ENCODE measurements at regions not wholly inside any gene's neighbourhood (a gene's known extent, or its start where the extent isn't known, plus 50 kb on each side); places are given as distances from the start of the nearest gene placed in this dataset.
A peak's percentile ranks its signal among the peaks of the same experiment; 100 is the strongest.

DNA sequence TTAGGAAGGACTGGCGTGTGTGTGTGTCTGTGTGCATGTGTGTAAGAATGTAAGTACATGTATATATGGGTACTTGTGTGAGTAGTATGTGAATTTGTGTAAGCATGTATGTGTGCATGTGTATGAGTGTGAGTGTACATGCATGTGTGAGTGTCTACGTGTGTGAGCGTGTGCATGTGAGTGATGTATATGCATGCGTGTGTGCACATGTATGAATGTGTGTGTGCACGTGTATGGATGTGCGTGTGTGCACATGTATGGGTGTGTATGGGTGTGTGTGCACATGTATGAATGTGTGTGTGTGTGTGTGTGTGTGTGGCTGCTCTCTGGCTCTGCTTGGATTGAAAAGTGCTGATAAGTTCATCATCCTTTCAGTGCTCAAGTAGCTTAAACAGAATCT is 154.5 kb downstream of the TENT4A start:
- no peaks in the 10 kb centered on the region for H3K4me1 ChIP-seq (ENCODE audit: insufficient read depth)
- no peak overlapping the region for H3K27ac ChIP-seq
- H3K36me3 ChIP-seq (replicated peaks; ENCODE audit: insufficient read depth, low read depth): no peaks in the 10 kb centered on the region
- H4K20me1 ChIP-seq (ENCODE audit: insufficient read depth, poor library complexity, severe bottlenecking): no peaks in the 10 kb centered on the region
- H3K4me2 ChIP-seq: no peak overlapping the region
- no peak overlapping the region for H3K4me3 ChIP-seq
- H3K9me2 ChIP-seq (replicated peaks; ENCODE audit: insufficient read depth): no peaks in the 10 kb centered on the region
- H3K79me2 ChIP-seq: no peaks in the 10 kb centered on the region
- TF ChIP-seq EZH2phosphoT487 (IDR thresholded peaks at IDR 0.05; ENCODE audit: low read depth, severe bottlenecking, unreplicated experiment): no peak
- TF ChIP-seq EZH2 (IDR thresholded peaks at IDR 0.05; ENCODE audit: borderline replicate concordance): no peak
- no peak for TF ChIP-seq CTCF (IDR thresholded peaks at IDR 0.05; ENCODE audit: poor library complexity)
- H3K9me3 ChIP-seq (ENCODE audit: low read depth): no peaks in the 10 kb centered on the region
- no peak for DNase-seq (ENCODE audit: low spot score)
- no peaks in the 10 kb centered on the region for H3K27me3 ChIP-seq
- H2AFZ ChIP-seq: no peak overlapping the region
- 92% methylated on average over 6 of the region's 6 CpGs for WGBS (ENCODE audit: low lambda C conversion rate, missing lambda C conversion rate)

DNA sequence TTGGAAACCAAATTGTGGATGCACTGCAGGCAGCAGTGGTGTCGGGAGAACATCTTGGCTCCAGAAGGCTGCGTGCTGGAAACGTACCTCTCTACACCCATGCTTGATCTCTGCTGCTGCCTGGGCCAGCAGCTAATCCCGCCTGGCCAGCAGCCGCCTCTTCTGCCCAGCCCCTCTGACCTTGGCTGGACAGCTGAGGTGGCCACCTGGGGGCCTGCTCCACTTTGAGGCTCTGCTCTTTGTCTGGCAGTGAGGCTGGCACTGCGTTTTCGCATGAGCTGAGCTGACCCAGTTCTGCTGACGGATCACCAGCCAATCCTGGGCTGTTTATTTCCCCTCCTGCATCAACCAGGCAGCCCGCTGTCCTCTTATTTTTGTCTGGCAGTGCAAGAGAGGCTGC is 154.9 kb downstream of the TENT4A start:
- Histone ChIP-seq H4K20me1 (ENCODE audit: insufficient read depth, poor library complexity, severe bottlenecking) (no peaks in the 10 kb centered on the region), H3K4me2 (no peak overlapping the region), H3K9me2 (replicated peaks; ENCODE audit: insufficient read depth) (no peaks in the 10 kb centered on the region), H3K4me3 (no peak overlapping the region), H3K36me3 (replicated peaks; ENCODE audit: insufficient read depth, low read depth) (no peaks in the 10 kb centered on the region), H2AFZ (no peak overlapping the region), H3K4me1 (ENCODE audit: insufficient read depth) (peaks cover 3% of the 10 kb centered on the region), H3K27ac (no peak overlapping the region), H3K79me2 (no peaks in the 10 kb centered on the region), H3K9me3 (ENCODE audit: low read depth) (no peaks in the 10 kb centered on the region), H3K27me3 (no peaks in the 10 kb centered on the region)
- WGBS (ENCODE audit: low lambda C conversion rate, missing lambda C conversion rate): 94% methylated on average over 9 of the region's 9 CpGs
- TF ChIP-seq CTCF (IDR thresholded peaks at IDR 0.05; ENCODE audit: poor library complexity) (no peak), EZH2phosphoT487 (IDR thresholded peaks at IDR 0.05; ENCODE audit: low read depth, severe bottlenecking, unreplicated experiment) (no peak), EZH2 (IDR thresholded peaks at IDR 0.05; ENCODE audit: borderline replicate concordance) (no peak)
- DNase-seq (ENCODE audit: low spot score): no peak

- no peaks in the 10 kb centered on the region for H3K36me3 ChIP-seq (replicated peaks; ENCODE audit: insufficient read depth, low read depth)
- H3K27ac ChIP-seq: no peak overlapping the region
- H4K20me1 ChIP-seq (ENCODE audit: insufficient read depth, poor library complexity, severe bottlenecking): no peaks in the 10 kb centered on the region
- peak; percentile 14 for DNase-seq (ENCODE audit: low spot score)
- WGBS (ENCODE audit: low lambda C conversion rate, missing lambda C conversion rate): 86% methylated on average over 11 of the region's 11 CpGs
- no peaks in the 10 kb centered on the region for H3K27me3 ChIP-seq
- H3K9me2 ChIP-seq (replicated peaks; ENCODE audit: insufficient read depth): no peaks in the 10 kb centered on the region
- H3K4me3 ChIP-seq: no peak overlapping the region
- no peak overlapping the region for H3K4me2 ChIP-seq
- no peak overlapping the region for H2AFZ ChIP-seq
- H3K79me2 ChIP-seq: no peaks in the 10 kb centered on the region
- H3K9me3 ChIP-seq (ENCODE audit: low read depth): no peaks in the 10 kb centered on the region
- H3K4me1 ChIP-seq (ENCODE audit: insufficient read depth): peaks cover 6% of the 10 kb centered on the region
- TF ChIP-seq CTCF (IDR thresholded peaks at IDR 0.05; ENCODE audit: poor library complexity): no peak
- TF ChIP-seq EZH2phosphoT487 (IDR thresholded peaks at IDR 0.05; ENCODE audit: low read depth, severe bottlenecking, unreplicated experiment): no peak
- no peak for TF ChIP-seq EZH2 (IDR thresholded peaks at IDR 0.05; ENCODE audit: borderline replicate concordance)
Observed at GRCh38 chr5:6868575-6869215, 155.5 kb downstream of the TENT4A start.
